Cerebellar cortex (tissue), 1 donor: ENCODE measurements at regions not wholly inside any gene's neighbourhood (a gene's known extent, or its start where the extent isn't known, plus 50 kb on each side); places are given as distances from the start of the nearest gene placed in this dataset.
"Not testable (repeated sequence)": the region's sequence is repeated elsewhere in the genome, so short reads cannot be mapped to it uniquely, and the experiment has no call there.

Experiments used
- DNase-seq: peaks from one replicate; pipeline ENCODE4 v3.0.0-alpha.2; 2015; ENCODE audit warnings: low spot score

- DNase-seq, result no peak
These were observed 403.7 kb downstream of the STK39 start for GRCh38 chr2:167843657-167844056.

DNA sequence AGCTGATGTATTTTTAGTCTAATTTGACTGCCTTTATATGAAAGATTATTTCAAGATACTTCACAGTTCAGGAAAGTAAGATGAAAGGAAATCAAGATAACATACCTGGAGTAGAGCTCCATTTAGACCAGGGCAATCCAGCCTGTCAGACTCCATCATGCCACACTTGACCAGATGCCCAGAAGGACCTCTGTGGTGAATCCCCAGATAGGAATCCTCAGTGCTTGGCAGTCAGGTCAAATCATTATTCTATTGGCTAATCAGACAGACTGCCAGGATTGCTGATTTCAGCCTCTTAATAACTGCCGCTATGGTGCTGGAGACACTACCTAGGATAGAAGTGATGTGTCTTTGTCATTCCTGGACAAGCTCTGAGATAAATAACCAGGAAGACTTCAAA is 404.2 kb downstream of the STK39 start:
- no peak for DNase-seq

- no peak for DNase-seq
These were observed 405.3 kb downstream of the STK39 start for GRCh38 chr2:167842047-167842446.

- not testable (repeated sequence) for DNase-seq
These were observed 412.1 kb downstream of the STK39 start for GRCh38 chr2:167835290-167835689.

- DNase-seq, result no peak
These were observed 412.7 kb downstream of the STK39 start for GRCh38 chr2:167834707-167835106.

- no peak for DNase-seq
These were observed 414.1 kb downstream of the STK39 start for GRCh38 chr2:167833294-167833693.

DNA sequence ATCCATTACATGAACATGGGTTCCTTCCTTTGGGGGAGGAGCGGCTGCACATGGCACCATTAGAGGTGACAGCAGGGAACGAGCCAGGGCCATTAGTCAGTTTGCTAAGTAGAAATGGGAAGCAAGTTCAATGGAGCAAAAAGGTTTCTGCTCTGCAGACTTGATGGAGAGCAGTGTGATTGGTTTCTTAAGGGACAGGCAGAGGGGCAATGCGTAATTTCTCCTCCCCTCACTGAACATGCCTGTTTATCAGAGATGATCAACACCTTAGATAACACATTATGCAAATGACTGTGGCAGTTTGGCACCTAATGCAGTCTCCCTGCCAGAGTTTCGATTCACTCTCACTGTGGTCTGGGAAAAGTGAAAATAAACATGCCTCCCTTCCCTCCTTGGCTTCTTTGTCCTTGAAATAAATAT is 414.5 kb downstream of the STK39 start:
- peak; percentile 54 for DNase-seq

DNA sequence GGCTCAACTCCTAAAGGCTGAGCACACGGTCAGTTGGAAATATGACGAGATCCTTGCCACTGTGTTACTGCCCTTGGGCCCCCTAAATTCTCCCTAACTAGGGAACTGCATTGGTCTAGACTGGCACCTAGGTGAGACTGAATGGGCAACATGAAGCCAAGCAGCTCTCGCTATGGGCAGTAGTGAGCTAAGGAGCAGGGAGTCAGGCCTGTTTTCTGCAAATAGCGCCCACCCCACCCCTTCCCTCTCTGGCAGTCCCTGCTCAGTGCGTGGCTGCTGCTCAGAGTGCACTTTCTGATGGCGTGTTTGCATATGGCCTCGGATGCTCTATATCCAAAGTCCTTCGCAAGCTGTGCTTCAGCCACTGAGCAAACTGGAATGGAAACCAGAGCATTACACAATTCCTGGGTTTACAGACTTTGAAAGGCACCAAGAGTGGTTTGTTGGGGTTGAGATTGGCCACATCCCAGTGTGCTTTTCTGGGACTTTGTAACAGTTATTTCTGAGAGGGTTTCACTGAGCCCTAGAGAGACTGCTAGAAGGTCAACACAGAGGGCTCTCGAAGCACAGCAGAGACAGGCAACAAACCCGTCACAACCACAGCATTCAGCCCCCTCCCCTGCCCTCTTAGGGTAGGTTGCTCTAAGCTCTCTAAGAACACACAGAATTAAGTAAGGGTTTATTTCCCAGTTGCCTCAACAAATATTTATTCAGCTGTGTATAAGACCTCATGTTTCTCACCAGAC is 419.9 kb downstream of the STK39 start:
- DNase-seq, result no peak

DNA sequence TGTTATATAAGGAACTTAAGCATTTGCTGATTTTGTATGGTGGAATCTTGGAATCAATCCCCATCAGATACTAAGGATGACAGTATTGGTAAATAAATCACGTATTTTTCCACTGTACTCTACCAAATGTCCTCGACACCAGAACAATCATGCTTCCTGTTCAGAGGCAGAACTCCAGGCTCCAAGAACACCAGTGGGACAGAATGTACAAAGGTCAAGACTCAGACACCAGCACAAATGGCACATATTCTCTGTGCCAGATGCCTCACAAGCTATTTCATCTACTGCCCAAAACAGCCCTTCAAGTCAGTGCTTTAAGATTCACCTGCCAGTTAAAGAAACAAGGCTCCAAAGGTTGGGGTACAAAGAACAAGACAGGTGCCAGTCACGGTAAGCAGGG is 420.5 kb downstream of the STK39 start:
- DNase-seq, result peak; percentile 55

GRCh38 chr2:167825664-167826063 is 421.7 kb downstream of the STK39 start:
- no peak for DNase-seq

- DNase-seq, result no peak
These were observed 424.5 kb downstream of the STK39 start for GRCh38 chr2:167822690-167823465.

- DNase-seq, result no peak
These were observed 426.9 kb downstream of the STK39 start for GRCh38 chr2:167820488-167820887.

GRCh38 chr2:167818521-167818920 is 428.9 kb downstream of the STK39 start:
- peak; percentile 51 for DNase-seq

- no peak for DNase-seq
These were observed 429.5 kb downstream of the STK39 start for GRCh38 chr2:167817908-167818307.

DNA sequence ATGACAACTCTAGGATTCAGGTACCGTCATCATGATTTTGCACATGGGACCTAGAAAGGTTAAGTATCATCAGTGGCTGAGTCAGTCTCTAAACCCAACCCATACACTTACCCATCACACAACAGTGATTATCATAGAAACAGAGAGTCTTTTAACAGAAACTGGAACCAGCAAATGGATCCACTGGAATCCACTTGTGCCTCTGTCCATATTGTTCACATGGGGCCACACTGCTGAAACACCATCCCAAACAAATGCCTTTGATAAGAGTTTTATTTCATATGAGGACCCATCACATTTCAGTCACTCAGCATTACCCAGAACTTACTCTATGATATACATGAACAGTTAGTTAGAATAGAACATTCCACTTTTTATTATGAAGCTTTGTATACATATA is 430.0 kb downstream of the STK39 start:
- no peak for DNase-seq

DNA sequence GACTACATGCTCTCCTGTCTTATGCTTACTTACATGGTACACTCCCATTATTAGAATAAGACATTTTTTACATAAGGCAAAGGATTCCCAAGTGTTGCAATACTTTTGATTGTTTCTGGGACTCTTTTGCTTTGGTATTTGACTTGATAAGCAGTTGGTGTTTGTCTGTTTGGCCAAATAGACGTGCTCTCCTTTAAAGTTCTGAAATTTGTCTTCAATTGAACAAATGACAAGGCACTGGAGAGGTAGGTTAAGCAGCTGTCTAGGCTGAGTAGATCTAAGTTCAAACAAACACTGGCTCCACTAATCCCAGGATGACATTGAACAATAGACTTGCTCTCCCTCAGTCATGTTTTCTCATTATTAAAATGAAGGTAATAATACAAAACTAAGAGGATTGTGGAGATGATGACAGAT is 430.5 kb downstream of the STK39 start:
- DNase-seq, result no peak

DNA sequence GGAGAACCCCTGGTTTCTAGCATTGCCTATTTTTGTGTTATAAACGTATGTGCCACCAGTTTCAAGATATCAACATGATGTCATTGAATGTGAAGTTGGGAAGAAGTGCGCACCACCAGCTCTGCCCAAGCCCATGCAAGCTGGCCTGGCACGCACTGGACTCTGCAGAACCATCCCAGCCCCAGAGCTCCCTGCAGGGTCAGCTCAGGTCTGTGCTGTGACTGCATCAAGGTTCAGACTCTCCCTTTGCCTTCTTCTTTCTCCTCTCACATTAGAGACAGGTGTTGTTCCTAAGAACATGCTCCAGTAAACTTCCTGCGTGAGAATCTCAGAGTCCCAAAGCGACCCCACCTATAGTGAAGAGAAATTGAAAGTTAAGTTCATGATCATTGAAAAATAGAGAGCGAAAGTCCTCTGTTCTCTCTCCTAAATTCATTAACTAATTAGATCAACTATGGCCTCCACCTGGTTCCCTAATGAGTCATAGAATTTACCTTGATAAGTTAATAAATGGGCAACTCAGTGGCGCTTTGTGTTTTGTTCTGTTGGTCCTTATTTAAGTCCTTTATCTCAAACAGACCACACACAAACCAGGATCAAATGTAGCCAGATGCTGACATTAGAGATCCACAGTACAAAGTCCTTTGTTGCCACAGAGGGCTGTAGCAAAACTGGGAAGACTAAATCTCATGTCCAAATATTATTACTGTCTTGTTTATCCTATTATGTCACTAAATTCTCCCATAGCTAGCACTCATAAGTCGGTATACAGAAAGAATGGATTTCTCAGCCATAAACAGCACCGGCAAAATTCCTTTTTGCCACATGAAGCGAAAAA is 432.3 kb downstream of the STK39 start:
- no peak for DNase-seq

DNA sequence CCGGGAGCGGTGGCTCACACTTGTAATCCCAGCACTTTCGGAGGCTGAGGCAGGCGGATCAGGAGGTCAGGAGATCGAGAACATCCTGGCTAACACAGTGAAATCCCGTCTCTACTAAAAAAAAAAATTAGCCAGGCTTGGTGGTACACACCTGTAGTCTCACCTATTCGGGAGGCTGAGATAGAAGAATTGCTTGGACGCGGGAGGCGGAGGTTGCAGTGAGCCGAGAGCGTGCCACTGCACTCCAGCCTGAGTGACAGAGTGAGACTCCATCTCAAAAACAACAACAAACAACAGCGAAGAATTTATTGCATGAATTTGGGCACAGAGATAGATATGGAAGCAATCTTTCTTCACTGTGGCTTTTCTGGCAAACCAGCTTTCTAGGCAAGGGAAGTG is 432.9 kb downstream of the STK39 start:
- DNase-seq, result not testable (repeated sequence)

GRCh38 chr2:167809799-167810198 is 437.6 kb downstream of the STK39 start:
- not testable (repeated sequence) for DNase-seq

GRCh38 chr2:167803449-167803988 is 443.9 kb downstream of the STK39 start:
- peak; percentile 42 for DNase-seq

- DNase-seq, result no peak
These were observed 452.7 kb downstream of the STK39 start for GRCh38 chr2:167794554-167795255.

- DNase-seq, result no peak
These were observed 453.7 kb downstream of the STK39 start for GRCh38 chr2:167793725-167794124.
